Stomach (tissue), 4 donors: ENCODE measurements at regions not wholly inside any gene's neighbourhood (a gene's known extent, or its start where the extent isn't known, plus 50 kb on each side); places are given as distances from the start of the nearest gene placed in this dataset.

Experiments
- CTCF ChIP-seq, 7 experiments: fragments of 450-650 bp in 4 of 7; fragments of 200-600 bp in 3 of 7; sonication (generic) in 3 of 7; IDR thresholded peaks; one replicate each; pipeline ENCODE4 v1.5.1; 2016 to 2019; ENCODE audit warnings: antibody characterized with exemption in 7 of 7, control low read depth in 2 of 7, mild to moderate bottlenecking in 1 of 7
- EP300 ChIP-seq: sonication (generic); formaldehyde crosslinking; IDR thresholded peaks from one replicate; pipeline ENCODE4 v1.6.1; 2017; ENCODE audit warnings: antibody characterized with exemption
- POLR2A ChIP-seq, 4 donors: fragments of 450-650 bp; IDR thresholded peaks; one replicate each; pipeline ENCODE4 v1.6.1; 2016; ENCODE audit warnings: antibody characterized with exemption in 4 of 4, control low read depth in 2 of 4, mild to moderate bottlenecking in 1 of 4, moderate library complexity in 1 of 4
- POLR2AphosphoS5 ChIP-seq, 3 donors: sonication (generic); formaldehyde crosslinking; IDR thresholded peaks; one replicate each; pipeline ENCODE4 v1.6.1; 2016; ENCODE audit warnings: antibody characterized with exemption in 3 of 3

DNA sequence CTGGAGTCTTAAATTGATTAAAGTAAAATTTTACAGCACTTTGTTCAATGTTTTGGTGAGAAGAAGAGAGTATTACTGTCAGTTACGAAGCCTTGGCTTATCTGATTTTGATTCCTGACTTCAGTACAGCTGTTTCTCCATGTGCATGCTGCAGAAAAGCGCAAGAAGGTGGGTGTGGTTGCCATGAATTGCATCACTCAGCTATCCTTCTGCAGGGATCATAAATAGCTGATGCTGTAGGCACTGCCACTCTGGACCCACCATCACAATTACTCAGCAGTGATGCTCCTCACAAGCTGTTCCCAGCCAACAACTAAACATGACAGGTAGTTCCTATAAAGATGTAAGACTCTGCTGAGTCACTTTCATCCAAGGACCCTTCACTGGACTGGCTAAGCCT is 321.2 kb downstream of the IRS2 start:
- TF ChIP-seq POLR2A (IDR thresholded peaks at IDR 0.05) = no peak
- no peak for TF ChIP-seq POLR2AphosphoS5 (IDR thresholded peaks at IDR 0.05)
- TF ChIP-seq CTCF (IDR thresholded peaks at IDR 0.05) = no peak
- TF ChIP-seq EP300 = no peak
